GM20000 (cell line): ENCODE measurements at regions not wholly inside any gene's neighbourhood (a gene's known extent, or its start where the extent isn't known, plus 50 kb on each side); places are given as distances from the start of the nearest gene placed in this dataset.

Experiments used
- DNase-seq: peaks from one replicate; pipeline ENCODE4 v3.0.0; 2012; ENCODE audit warnings: low spot score
- CTCF ChIP-seq: IDR thresholded peaks from 2 replicates; pipeline ENCODE4 v1.5.1; 2012; ENCODE audit warnings: mild to moderate bottlenecking, control low read depth; ENCODE audit errors: extremely low read depth, missing control alignments

GRCh38 chr2:150174971-150175421 lies 312.5 kb downstream of the RND3 start:
- TF ChIP-seq CTCF: no peak
- DNase-seq: no peak

- TF ChIP-seq CTCF: no peak
- DNase-seq: no peak
Observed at GRCh38 chr2:150174056-150174805, 313.2 kb downstream of the RND3 start.

- no peak for DNase-seq
- TF ChIP-seq CTCF: no peak
Observed at GRCh38 chr2:150171065-150171548, 316.4 kb downstream of the RND3 start.

GRCh38 chr2:150169237-150169629 lies 318.2 kb downstream of the RND3 start:
- DNase-seq: no peak

GRCh38 chr2:150168595-150169236 lies 318.8 kb downstream of the RND3 start:
- TF ChIP-seq CTCF: no peak
- no peak for DNase-seq

More at GRCh38 chr2:150169237-150169629, 318.2 kb downstream of the RND3 start:
- TF ChIP-seq CTCF: no peak

- peak; percentile 26 for DNase-seq
Observed at GRCh38 chr2:150167711-150168110, 319.8 kb downstream of the RND3 start.

More at GRCh38 chr2:150167711-150168110, 319.8 kb downstream of the RND3 start:
- TF ChIP-seq CTCF: no peak
